Glomerular visceral epithelial cell (primary cell): ENCODE measurements at regions not wholly inside any gene's neighbourhood (a gene's known extent, or its start where the extent isn't known, plus 50 kb on each side); places are given as distances from the start of the nearest gene placed in this dataset.
"Not testable (repeated sequence)": the region's sequence is repeated elsewhere in the genome, so short reads cannot be mapped to it uniquely, and the experiment has no call there.

Source experiments
- DNase-seq: peaks from one replicate; pipeline ENCODE4 v3.0.0-alpha.2; 2016; ENCODE audit errors: extremely low spot score

- DNase-seq = no peak
Measured at GRCh38 chr5:14944350-14944739, 72.8 kb upstream of the ANKH start.

- DNase-seq = no peak
Measured at GRCh38 chr5:14942212-14942611, 70.6 kb upstream of the ANKH start.

- DNase-seq = no peak
Measured at GRCh38 chr5:14937254-14937653, 65.7 kb upstream of the ANKH start.

GRCh38 chr5:14936588-14936987, 65.0 kb upstream of the ANKH start:
- no peak for DNase-seq

DNA sequence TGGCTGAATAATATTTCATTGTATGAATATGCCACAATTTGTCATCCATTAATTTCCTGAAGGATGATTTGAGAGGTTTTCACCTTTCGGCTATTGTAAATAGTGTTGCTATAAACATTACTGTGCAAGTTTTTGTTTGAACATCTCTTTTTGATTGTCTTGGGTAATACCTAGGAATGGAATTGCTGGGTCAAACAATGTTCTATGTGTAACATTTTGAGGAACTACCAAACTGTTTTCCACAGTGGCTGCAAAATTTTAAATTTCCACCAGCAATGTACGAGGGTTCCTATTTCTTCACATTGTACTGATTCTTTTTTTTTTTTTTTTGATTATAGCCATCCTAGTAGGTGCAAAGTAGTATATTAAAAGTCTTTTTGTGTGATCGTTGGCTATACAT, 63.8 kb upstream of the ANKH start:
- DNase-seq = no peak

GRCh38 chr5:14932902-14933469, 61.4 kb upstream of the ANKH start:
- no peak for DNase-seq

DNA sequence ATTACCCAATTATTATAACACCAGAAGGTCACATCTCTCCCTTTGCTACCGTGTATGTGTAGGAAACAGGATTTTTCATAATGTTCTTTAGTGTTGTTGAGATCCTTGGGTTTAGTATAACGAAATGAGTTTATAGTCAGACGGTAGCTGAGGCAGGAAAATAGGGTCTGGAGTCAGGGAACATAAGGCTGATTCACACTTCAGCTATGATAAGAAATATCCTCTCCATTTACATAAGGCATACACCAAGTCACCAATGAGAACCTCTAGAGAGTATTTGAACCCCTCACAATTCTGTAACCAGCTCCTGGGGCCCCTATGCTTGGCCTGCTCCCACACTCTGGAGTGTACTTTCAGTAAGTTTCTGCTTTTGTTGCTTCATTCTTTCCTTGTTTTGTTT, 58.9 kb upstream of the ANKH start:
- no peak for DNase-seq

- no peak for DNase-seq
Measured at GRCh38 chr5:14929293-14930065, 57.9 kb upstream of the ANKH start.

GRCh38 chr5:14928661-14929060, 57.1 kb upstream of the ANKH start:
- no peak for DNase-seq

- no peak for DNase-seq
Measured at GRCh38 chr5:14925326-14925725, 53.7 kb upstream of the ANKH start.

DNA sequence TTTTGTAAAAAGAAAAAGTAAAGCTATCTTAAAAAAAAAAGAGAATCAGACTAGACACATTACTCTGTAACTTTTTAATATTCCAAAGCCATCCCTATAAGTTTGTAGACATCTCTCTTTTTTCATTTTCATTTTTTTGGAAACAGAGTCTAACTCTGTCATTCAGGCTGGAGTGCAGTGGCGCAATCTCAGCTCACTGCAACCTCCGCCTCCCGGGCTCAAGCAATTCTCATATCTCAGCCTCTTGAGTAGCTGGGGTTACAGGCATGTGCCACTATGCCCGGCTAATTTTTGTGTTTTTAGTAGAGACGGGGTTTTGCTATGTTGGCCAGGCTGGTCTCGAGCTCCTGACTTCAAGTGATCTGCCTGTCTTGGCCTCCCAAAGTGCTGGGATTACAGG, 51.4 kb upstream of the ANKH start:
- DNase-seq = not testable (repeated sequence)

GRCh38 chr5:14922456-14922855, 50.9 kb upstream of the ANKH start:
- DNase-seq = no peak
